Activated gamma-delta T cell treated with anti-CD3 and anti-CD28 coated beads, Interleukin-2, amount 50 U/mL, for 16 hours (primary cell): ENCODE measurements at regions not wholly inside any gene's neighbourhood (a gene's known extent, or its start where the extent isn't known, plus 50 kb on each side); places are given as distances from the start of the nearest gene placed in this dataset.

Experiments used
- DNase-seq: peaks from one replicate; pipeline ENCODE4 v3.0.0-alpha.2; 2020; ENCODE audit warnings: low read depth

DNA sequence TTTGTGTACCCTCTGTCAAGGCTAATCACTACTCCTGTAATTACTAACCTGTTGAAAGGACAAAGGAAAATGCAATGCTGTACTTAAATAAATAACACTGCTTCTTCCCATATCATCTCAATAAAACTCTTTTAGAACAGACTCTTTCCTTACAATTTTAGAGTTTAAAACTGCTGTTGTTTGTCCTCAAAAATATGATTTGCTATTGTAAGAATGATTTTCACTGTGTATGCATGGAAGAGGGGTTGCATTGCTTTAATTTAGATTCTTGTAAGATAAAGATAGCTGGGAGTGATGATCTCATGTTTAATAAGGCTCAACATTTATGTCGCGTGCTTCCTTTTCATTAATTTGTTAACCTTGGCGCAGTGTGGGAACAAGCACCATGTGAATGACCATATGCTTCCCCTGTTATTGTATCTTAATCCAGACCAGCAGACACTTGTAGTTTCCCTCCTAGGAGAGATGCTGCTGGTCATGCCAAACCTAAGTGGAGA lies 89.8 kb upstream of the ATXN1 start:
- no peak for DNase-seq

DNA sequence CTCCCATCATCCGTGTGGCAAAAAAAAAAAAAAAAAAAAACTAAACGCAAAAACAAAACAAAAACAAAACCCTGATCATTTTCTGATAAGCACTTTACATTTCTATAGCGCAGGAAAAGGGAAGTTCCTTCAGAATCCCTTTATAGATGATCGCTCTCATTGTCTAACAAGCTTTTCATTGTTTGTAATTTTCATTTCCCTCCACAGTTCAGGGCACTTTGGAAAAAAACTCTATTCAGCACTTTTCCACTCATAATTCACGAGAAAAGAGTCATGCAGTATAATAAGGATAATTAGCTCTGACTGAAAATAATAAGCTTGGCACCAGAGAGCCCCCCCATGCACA lies 89.4 kb upstream of the ATXN1 start:
- no peak for DNase-seq

DNA sequence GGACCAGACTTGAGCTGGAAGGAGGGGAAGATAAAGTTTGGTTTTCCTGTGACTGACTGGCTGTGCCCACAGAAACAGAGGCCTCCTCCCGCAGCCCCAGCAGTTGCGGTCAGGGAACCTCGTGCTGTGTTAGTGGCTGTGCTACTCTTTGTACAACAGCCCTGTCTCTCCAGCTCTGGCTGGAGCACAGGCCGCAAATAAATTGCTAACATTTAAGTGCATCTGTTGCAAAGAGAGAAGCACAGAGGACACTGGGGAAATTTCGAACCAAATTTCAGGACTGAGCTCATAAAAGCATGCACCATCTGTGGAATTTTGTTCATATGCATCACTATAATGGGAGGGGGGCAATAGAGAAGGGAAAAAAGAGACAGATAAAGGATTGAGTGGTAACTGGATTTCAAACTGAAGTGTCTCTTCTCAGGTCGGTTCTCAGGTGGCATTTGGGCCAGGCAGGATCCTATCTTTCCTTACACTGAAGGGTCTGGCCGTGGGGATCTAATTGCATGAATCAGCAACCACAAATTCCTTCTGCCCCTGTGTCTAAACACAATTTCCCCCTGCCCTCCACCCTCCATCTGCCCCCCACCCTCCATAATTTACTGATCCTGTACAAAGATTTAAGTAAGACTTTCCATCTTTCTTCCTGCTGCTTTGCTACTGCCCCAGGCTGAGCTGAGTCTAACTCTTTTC lies 88.9 kb upstream of the ATXN1 start:
- DNase-seq: no peak

DNA sequence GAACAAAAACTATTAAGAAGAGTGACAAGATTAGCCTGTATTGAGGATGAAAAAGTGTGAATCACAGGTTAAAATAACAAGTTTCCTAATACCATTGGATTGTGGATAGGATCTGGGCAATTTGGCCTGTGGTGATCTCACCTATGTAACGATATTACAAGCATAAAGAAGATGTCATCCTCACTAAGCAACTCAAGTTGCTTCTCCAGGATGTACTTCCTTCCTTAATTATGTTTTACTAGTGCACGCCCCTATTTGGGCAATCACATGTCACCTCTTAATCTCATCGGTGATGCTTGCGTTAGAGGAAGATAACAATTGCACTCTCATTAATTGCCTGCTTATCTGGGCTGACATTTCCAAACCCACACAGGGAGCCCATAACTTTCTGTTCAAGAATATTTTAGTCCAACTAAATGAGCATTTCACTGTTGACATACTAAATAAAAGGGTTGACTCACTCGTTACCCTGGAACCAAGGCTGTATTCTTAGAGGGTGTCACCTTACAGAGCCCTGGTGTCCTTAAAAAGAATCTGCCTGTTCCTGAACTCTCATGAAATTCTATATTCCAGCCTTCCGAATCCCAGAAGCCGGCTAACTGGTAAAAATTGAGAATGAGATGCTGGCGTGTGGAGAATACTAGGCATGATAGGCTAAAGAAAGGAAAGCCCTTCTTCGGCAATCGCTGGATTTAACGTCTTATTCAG lies 88.2 kb upstream of the ATXN1 start:
- no peak for DNase-seq

DNA sequence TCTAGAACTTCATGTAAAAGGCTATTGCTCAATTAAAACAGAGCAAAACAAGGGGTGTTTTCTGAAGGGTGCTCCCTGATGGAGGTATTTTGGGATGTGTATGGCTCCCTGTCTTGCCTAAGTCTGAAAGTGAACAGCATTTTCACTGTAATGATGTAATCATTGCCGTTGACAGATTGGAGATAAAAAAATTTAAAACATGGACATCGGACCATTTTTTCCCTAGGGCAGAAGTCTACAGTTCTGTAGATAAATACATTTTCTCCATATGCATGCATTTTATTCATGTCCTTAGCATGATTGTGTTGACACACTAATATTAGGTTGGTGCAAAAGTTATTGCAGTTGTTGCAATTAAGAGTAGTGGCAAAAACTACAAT lies 85.1 kb upstream of the ATXN1 start:
- no peak for DNase-seq

DNA sequence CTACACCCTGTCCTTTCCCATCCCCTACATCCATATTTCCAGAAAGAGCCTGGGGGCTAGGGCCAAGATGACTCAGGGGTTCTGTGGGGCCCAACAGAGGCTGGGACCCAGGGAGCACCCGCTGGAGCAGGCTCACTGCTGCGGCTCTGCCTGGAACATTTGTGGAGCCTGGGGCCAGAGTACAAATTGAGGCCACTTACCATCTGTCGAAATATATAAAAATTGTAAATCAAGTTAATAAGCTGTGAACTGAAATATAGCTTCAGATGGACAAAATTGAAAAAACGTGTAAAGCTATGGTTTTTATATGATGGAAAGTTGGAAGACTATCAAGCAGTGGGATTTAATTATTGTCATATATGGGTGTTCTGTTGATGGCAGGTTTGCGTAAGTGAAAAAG lies 82.9 kb upstream of the ATXN1 start:
- no peak for DNase-seq

DNA sequence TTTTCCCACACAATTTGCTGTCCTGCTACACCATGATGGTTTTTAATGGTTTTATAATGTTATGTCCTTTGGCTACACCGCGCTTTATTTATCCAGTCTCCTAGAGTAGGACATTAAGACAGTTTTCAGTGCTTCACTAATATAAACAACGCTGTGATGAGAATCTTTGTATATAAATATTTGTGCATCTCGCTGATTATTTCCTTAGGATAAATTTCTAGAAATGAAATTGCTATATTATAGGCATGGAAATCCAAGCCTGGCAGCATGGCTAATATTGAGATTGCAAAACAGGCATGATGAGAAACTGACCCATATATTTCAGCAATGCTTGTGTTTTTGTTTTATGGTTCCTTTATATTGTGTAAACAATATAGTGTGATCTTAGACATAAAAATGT lies 81.4 kb upstream of the ATXN1 start:
- DNase-seq: no peak

DNA sequence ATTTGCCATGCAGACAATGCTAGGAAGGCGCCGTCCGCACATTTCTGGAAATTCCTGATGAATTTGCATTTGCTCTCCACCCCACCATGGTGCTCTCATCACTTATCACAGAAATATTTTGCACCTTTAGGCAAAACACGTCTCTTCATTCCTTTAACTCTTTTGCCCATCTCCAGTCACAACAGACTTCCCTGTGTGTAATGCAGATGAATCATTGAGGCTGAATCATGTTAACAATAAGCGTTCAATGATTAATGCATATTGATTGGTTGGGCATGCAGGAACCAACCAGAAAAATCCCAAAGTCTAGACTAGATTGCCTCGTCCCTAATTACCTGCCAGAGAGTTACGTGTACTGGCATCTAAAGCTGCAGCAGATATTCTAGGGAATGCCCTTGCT lies 80.0 kb upstream of the ATXN1 start:
- DNase-seq: no peak

DNA sequence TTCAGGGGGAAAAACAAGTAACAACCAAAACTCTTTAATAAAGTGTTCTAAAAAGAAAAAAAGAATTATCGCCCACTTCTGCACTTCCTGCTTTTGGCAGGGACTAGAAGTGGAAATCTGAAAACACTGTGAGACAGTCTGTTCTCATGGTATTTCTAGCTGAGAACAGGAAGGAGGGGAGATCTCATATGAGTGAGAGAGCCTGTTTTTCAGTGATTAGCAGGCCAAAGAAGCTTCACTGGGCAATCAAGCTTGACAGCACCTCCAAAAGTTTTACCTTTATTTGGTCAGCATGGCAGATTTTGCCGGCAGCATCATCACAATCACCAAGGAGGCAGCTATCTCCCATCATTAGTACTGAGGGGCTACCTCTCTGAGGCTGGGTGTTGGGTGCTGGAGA lies 79.5 kb upstream of the ATXN1 start:
- no peak for DNase-seq

DNA sequence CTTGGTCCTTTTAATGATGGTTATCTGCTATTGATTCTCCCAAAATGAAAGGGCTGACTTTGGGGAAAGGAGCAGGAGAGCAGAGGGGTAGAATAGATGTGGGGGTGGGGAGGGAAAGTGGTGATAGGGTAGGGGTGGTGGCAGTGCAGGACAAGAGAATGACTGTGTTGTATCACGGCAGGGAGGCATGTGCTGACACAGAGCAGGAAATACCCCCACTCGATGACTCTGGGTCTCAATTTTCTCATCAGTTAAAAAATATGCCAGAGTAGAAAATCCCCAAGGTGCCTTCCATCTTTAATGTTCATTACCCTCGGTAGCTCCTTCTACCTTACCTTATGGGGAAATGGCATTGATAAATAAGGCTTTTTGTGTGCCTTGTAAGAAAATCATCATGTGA lies 79.0 kb upstream of the ATXN1 start:
- no peak for DNase-seq

DNA sequence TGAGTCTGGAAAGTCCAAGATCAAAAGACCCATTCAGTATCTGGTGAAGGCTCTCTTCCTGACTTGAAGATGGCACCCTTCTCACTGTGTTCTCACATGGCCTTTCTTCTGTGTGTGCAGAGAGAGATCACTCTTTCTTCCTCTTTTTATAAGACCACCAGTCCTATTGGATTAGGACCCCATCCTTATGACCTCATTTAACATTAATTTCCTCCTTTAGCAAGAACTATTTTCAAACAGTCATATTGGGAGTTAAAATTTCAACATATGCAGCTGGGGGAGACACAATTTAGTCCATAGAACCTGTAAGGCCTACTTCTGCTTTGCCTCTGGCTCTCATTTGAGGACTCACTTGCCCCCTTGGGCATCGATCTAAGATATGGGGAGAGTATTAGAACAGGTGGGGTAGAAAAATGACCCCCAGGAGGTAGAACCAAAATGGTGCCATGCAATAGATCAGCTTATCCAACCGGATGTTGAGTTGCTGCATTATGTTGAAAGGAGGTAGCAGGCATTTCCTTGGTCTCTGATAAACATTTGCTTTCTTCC lies 78.4 kb upstream of the ATXN1 start:
- no peak for DNase-seq

DNA sequence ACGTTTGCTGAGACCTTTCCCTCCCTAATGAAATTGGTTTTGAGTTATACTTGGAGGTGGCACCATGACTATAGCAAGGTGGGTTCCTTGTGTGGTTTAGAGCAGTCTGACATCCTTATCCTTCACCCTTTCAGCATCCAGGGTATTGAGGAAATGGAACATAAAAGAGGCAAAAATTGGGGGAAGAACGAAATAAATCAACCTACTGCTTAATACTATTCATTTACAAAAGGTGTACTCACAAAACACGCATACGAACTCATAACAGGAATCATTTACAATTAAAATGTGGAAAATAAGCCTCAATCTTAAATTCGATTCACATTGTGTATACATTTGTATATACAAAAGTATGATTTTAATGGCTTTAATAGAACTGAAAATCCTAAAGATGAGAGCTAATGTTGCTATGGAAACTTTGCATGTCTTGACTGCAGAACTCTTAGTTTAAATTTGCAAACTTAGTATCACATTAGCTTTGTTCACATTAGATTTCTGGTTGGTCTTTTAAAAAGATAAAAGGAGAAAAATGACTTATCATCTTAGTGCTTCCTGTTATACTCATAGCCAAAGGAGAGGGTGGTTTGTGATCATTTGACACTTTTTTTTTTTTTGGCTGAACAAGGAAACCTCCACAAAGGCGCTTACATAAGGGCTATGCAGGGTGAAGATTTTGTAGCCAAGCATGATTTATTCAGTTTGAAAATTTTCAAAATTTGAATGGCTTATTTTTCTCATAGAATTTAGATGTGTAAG lies 76.1 kb upstream of the ATXN1 start:
- DNase-seq: no peak

DNA sequence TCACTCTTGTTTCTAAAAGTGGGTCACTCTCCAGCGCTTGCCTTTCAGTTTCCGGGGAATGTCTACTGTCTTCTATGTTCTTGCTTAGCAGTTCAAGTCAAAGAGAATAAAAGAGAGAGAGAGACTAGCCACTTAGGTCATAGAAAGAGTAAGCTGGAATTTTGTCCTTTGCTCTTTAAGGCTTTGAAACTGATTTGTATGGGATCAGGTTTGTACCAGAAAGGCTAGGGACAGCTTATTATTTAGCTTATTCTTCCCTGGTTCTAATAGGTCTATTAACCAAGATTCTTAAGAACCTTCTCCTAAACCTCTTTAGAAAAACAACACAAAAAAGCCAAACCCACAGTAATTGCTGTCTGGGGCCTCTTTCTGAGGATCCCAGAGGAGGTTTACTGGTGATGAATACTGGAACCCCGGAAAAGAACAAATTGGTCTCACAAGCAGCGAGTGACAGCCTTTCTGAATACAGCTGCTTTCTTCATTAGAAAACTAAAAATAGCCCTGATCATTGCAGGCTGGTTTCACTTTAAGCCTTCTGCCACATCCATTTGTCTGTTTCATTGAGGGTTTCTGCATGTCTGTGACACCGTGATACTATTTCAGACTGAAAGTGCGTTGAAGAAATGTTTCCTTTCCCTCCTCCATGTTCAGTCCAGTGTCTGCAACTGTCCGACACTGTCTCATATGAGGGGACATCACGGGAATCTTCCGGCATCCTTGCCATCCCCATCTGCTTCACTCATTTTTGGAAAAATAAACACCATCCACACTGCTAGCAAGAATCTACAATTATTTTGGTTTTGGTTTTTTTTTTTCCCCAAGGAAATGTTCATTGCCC lies 75.1 kb upstream of the ATXN1 start:
- no peak for DNase-seq

DNA sequence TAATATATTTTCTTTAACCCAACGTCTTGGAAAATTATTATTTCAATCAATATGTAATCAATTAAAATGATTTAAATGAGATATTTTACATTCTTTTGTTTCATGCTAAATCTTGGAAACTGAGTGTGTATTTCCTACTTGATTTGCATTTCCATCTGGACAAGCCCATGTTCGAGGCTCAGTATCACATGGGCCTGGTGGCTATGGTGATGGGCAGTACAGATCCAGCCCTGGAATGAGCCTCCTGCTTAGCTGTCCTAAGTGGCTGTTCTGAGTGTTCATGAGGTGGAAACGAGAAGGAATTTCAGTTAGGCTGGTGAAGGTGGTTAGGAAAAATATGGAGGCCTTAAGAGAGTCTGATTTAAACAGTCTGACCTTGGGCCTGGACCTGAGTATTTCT lies 73.0 kb upstream of the ATXN1 start:
- no peak for DNase-seq

DNA sequence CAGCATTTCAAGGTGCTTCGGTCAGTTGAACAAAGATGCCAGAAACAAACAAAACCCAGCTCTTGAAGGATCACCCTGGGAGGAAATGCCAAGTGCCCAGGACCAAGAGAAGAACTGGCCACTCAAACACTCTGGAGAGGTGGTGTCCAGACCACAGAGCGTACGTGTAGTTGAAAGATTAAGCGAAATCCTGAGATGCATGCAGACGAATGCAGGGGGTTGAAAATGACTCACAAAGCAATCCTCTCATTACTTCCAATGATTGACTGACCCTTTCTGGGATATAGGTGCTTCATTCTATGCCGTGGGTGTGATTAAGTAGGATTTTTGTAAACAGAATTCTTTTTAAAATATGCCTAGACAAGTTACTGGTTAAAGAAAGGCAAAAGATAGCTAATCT lies 71.5 kb upstream of the ATXN1 start:
- DNase-seq: no peak

DNA sequence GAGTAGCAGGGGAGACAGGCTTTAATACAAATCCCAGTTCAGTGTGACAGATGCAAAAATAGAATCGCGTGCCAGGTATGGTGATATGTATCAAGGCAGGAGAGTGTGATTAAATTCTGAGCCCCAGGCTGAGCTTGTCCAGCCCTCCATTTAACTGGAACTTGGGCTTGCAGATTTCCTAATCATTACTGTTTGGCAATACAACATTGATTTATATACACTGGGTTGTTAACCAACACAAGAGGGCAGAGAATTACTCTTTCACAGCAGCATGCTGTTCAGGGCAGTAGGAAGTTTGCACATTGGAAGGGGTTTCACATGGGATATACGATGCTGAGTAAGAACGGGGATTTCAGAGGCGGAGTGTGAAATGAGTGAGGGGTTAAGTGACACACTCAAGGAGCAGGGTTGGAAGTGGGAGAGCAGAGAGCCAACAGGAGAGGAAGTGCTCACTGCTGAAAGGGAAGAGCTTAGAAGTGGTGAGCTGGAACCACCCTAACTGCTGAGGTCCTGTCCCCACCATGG lies 70.8 kb upstream of the ATXN1 start:
- no peak for DNase-seq

DNA sequence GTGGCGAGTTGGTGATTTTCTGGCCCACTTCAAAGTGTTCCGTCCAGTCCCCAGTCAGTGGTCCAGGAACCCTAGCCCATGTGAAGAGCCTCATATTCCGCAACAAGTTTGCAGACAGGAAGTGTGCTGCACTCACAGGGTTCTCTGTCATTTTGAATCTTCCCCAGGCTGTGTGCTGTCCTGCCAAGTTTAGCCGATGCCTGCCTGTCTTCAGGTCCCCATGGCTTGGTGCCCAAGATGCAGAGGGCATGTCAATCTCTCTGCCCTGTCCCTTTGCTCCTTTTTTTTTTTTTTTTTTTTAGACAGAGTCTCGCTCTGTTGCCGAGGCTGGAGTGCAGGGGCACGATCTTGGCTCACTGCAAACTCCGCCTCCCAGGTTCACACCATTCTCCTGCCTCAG lies 69.9 kb upstream of the ATXN1 start:
- DNase-seq: no peak

DNA sequence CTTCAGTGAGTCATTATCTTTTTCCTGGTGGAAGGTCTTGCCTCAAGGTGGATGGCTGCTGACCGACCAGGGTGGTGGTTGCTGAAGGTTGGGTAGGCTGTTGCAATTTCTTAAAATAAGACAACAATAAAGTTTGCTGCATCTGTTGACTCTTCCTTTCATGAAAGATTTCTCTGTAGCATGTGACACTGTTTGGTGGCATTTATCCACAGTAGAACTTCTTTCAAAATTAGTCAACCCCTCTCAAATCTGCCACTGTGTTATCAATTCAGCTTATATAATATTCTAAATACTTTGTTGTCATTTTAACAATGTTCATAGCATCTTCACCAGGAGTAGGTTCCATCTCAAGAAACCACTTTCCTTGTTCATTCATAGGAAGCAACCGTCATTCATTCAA lies 66.8 kb upstream of the ATXN1 start:
- no peak for DNase-seq

DNA sequence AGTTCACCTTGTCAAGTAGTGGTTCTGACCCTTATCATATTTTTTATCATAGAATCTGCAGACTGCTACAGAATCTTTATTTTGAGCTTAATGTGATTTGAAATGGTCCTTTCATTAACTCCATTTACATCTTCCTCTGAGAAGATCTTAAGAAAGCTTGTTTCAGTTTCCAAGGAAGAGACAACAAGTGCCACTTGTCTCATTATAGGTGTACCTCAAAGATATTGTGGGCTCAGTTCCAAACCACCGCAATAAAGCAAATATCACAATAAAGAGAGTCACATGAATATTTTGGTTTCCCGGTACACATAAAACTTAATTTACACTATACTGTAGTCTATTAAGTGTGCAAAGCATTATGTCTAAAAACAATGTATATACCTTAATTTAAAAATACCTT lies 66.4 kb upstream of the ATXN1 start:
- no peak for DNase-seq

DNA sequence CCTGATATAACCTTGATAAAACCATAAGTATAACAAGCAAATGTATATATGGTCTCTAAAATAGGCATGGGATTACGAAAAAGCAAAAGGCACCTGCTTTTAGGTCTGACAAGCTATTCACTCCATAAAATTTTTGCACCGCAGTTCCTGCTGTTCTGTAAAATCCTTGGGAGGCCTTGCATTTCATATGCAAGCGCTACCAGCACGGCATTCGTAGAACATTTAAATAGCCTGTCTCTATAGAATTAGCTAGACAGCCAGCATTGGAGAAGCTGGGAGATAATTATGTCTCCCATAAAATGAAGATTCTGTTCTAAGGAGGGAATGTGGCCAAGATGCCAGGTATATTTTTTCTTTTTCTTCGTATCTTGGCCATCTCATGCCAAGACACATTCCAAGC lies 64.5 kb upstream of the ATXN1 start:
- DNase-seq: no peak

DNA sequence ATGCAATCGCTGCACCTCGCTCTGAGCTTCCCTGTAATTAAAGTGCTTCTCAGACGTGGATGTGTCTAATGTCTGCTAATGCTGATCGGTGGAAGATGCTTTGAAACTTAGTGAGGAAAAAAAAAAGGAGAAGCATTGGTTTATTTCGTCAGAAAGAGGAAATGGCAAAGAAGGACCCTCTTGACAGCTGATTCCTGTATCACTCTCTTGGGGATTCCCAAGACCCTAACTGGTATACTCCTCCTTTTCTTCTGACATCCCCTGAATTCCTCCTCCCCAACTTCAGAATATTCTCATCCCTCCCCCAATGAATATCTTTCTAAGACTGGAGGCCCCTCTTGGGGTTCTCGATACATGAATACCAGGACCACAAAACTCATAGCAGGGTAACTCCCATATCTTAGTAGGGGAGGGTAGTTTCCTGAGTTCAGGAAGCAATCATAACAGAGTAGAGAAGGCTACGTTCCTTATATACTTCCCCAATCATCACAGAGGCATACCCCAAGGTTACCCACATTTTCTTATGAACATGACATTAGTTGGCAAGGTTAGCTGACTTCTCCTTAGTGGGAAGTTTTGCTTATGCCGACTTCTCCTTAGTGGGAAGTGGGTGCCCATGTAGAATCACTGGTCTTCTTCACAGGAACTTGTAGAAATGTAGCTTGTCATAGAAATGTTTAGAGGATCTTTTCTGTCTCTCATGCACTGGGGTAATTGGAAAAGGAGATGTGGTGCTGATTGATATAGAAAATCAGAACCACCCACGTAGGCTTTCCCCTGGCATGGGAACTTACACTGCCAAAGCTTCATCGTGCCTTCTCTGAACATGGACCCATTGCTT lies 63.8 kb upstream of the ATXN1 start:
- no peak for DNase-seq
